Liver (tissue), 8 donors: ENCODE measurements at regions not wholly inside any gene's neighbourhood (a gene's known extent, or its start where the extent isn't known, plus 50 kb on each side); places are given as distances from the start of the nearest gene placed in this dataset.

ENCODE experiments used
- DNase-seq: peaks from one replicate; pipeline ENCODE4 v3.0.0-alpha.2; 2017; ENCODE audit warnings: low spot score
- H3K27ac ChIP-seq, 2 donors: one replicate each; pipeline ENCODE4 v1.7.0; 2013; ENCODE audit warnings: inconsistent platforms in 2 of 2, low read length in 2 of 2, control low read depth in 1 of 2, low read depth in 1 of 2, mild to moderate bottlenecking in 1 of 2
- H3K27me3 ChIP-seq, 4 donors: one replicate each; pipeline versions ENCODE4 v1.6.1 to v1.7.0; 2013; ENCODE audit warnings: low read length in 3 of 4, inconsistent platforms in 1 of 4, mild to moderate bottlenecking in 1 of 4, moderate library complexity in 1 of 4; ENCODE audit not compliant: control insufficient read depth in 4 of 4, insufficient read depth in 4 of 4
- H3K36me3 ChIP-seq, 4 donors: one replicate each; pipeline versions ENCODE4 v1.6.1 to v1.7.0; 2013; ENCODE audit warnings: low read length in 3 of 4, mild to moderate bottlenecking in 3 of 4, low read depth in 1 of 4, moderate library complexity in 1 of 4; ENCODE audit not compliant: control insufficient read depth in 4 of 4, insufficient read depth in 3 of 4
- H3K4me1 ChIP-seq, 4 donors: one replicate each; pipeline versions ENCODE4 v1.6.1 to v1.7.0; 2013; ENCODE audit warnings: low read length in 3 of 4, mild to moderate bottlenecking in 3 of 4, moderate library complexity in 1 of 4; ENCODE audit not compliant: control insufficient read depth in 4 of 4, insufficient read depth in 4 of 4
- H3K4me3 ChIP-seq, 3 donors: one replicate each; pipeline versions ENCODE4 v1.6.1 to v1.7.0; 2013; ENCODE audit warnings: low read length in 3 of 3, control low read depth in 1 of 3, low read depth in 1 of 3, mild to moderate bottlenecking in 1 of 3
- H3K9ac ChIP-seq, 2 donors: one replicate each; pipeline ENCODE4 v1.7.0; 2013; ENCODE audit warnings: low read length in 2 of 2, mild to moderate bottlenecking in 2 of 2, moderate library complexity in 2 of 2, control low read depth in 1 of 2, low read depth in 1 of 2
- H3K9me3 ChIP-seq, 4 donors: one replicate each; pipeline versions ENCODE4 v1.6.1 to v1.7.0; 2013; ENCODE audit warnings: low read length in 3 of 4; ENCODE audit not compliant: control insufficient read depth in 4 of 4
- ATF3 ChIP-seq: IDR thresholded peaks from 2 replicates; pipeline ENCODE4 v1.6.1; 2016; ENCODE audit warnings: antibody characterized with exemption
- CTCF ChIP-seq: fragments of 150-350 bp; IDR thresholded peaks from 2 replicates; pipeline ENCODE4 v1.5.1; 2017; ENCODE audit warnings: improper control_type of control experiment, low read depth, low read length; ENCODE audit not compliant: missing input control
- EGR1 ChIP-seq, 2 donors: IDR thresholded peaks; 2 replicates each; pipeline ENCODE4 v1.6.1; 2016 to 2018; ENCODE audit warnings: antibody characterized with exemption in 2 of 2, low read depth in 2 of 2
- FOXA1 ChIP-seq: IDR thresholded peaks from 2 replicates; pipeline ENCODE4 v1.6.1; 2016; ENCODE audit warnings: antibody characterized with exemption
- FOXA2 ChIP-seq: IDR thresholded peaks from 2 replicates; pipeline ENCODE4 v1.6.1; 2016; ENCODE audit warnings: antibody characterized with exemption
- GABPA ChIP-seq, 2 donors: IDR thresholded peaks in 1 of 2; conservative IDR thresholded peaks in 1 of 2; 2 replicates each; pipeline ENCODE4 v1.6.1; 2016; ENCODE audit warnings: antibody characterized with exemption in 2 of 2, mild to moderate bottlenecking in 1 of 2, moderate library complexity in 1 of 2
- HNF4A ChIP-seq, 2 donors: conservative IDR thresholded peaks; 2 replicates each; pipeline ENCODE4 v1.6.1; 2016; ENCODE audit warnings: antibody characterized with exemption in 2 of 2, mild to moderate bottlenecking in 2 of 2
- HNF4G ChIP-seq: IDR thresholded peaks from 2 replicates; pipeline ENCODE4 v1.6.1; 2016; ENCODE audit warnings: antibody characterized with exemption
- JUND ChIP-seq, 2 donors: IDR thresholded peaks; 2 replicates each; pipeline ENCODE4 v1.6.1; 2016; ENCODE audit warnings: antibody characterized with exemption in 2 of 2
- MAX ChIP-seq: IDR thresholded peaks from 2 replicates; pipeline ENCODE4 v1.6.1; 2016; ENCODE audit warnings: antibody characterized with exemption
- NR2F2 ChIP-seq: IDR thresholded peaks from 2 replicates; pipeline ENCODE4 v1.6.1; 2016; ENCODE audit warnings: antibody characterized with exemption
- RAD21 ChIP-seq, 2 donors: IDR thresholded peaks; 2 replicates each; pipeline ENCODE4 v1.6.1; 2016; ENCODE audit warnings: antibody characterized with exemption in 2 of 2, mild to moderate bottlenecking in 2 of 2
- REST ChIP-seq: IDR thresholded peaks from 2 replicates; pipeline ENCODE4 v1.6.1; 2016; ENCODE audit warnings: antibody characterized with exemption, mild to moderate bottlenecking
- RXRA ChIP-seq, 2 donors: IDR thresholded peaks; 2 replicates each; pipeline ENCODE4 v1.6.1; 2017 to 2018; ENCODE audit warnings: antibody characterized with exemption in 2 of 2, mild to moderate bottlenecking in 1 of 2
- SP1 ChIP-seq: IDR thresholded peaks from 2 replicates; pipeline ENCODE4 v1.6.1; 2018; ENCODE audit warnings: antibody characterized with exemption, mild to moderate bottlenecking
- TAF1 ChIP-seq: conservative IDR thresholded peaks from 2 replicates; pipeline ENCODE4 v1.6.1; 2016; ENCODE audit warnings: antibody characterized with exemption, mild to moderate bottlenecking
- YY1 ChIP-seq: IDR thresholded peaks from 2 replicates; pipeline ENCODE4 v1.6.1; 2016; ENCODE audit warnings: antibody characterized with exemption, mild to moderate bottlenecking
- ZBTB33 ChIP-seq: IDR thresholded peaks from 2 replicates; pipeline ENCODE4 v1.6.1; 2016; ENCODE audit warnings: antibody characterized with exemption
- WGBS: extraction: QIAGEN DNeasy Blood & Tissue Kit; methylation state at CpG from one replicate; pipeline ENCODE4 v1.1.7; 2013; 5-methylcytosine and 5-hydroxymethylcytosine counted together
- donor health status: healthy.
- donor health status: healthy.
- donor health status: healthy.
- donor health status: healthy.
- donor health status: healthy.

- TF ChIP-seq ZBTB33 (no peak), FOXA1 (no peak), HNF4G (no peak)
Observed at GRCh38 chr18:10248738-10249137, 205.7 kb upstream of the APCDD1 start (continued).

GRCh38 chr18:10249270-10249669 lies 205.2 kb upstream of the APCDD1 start:
- H3K27me3 ChIP-seq = peaks cover 0 to 5% (median 0%) of the 10 kb centered on the region in 4 donors
- WGBS = 61% methylated on average over 3 of the region's 3 CpGs
- no peak for DNase-seq
- no peak overlapping the region for H3K4me3 ChIP-seq
- no peaks in the 10 kb centered on the region for H3K36me3 ChIP-seq
- no peak overlapping the region for H3K27ac ChIP-seq
- no peaks in the 10 kb centered on the region for H3K4me1 ChIP-seq
- no peak overlapping the region for H3K9ac ChIP-seq
- no peaks in the 10 kb centered on the region for H3K9me3 ChIP-seq
- no peak for TF ChIP-seq TAF1
- TF ChIP-seq ATF3 = no peak
- TF ChIP-seq ZBTB33 = no peak
- no peak for TF ChIP-seq YY1
- no peak for TF ChIP-seq FOXA2
- TF ChIP-seq FOXA1 = no peak
- no peak for TF ChIP-seq JUND (IDR thresholded peaks at IDR 0.05)
- TF ChIP-seq RAD21 (IDR thresholded peaks at IDR 0.05) = no peak
- no peak for TF ChIP-seq SP1
- TF ChIP-seq GABPA (IDR thresholded peaks at IDR 0.05 in 1 of 2, conservative IDR thresholded peaks at IDR 0.05 in 1 of 2) = no peak
- TF ChIP-seq NR2F2 = no peak
- TF ChIP-seq CTCF = no peak
- no peak for TF ChIP-seq EGR1 (IDR thresholded peaks at IDR 0.05; ENCODE audit: low read depth in 2 of 2)
- no peak for TF ChIP-seq HNF4G
- no peak for TF ChIP-seq HNF4A (conservative IDR thresholded peaks at IDR 0.05)
- TF ChIP-seq MAX = no peak
- TF ChIP-seq RXRA (IDR thresholded peaks at IDR 0.05) = no peak
- TF ChIP-seq REST = no peak
